LNCaP clone FGC (cell line): ENCODE measurements at regions not wholly inside any gene's neighbourhood (a gene's known extent, or its start where the extent isn't known, plus 50 kb on each side); places are given as distances from the start of the nearest gene placed in this dataset.

Experiments
- DNase-seq: peaks from one replicate; pipeline ENCODE4 v3.0.0-alpha.2; 2011; ENCODE audit warnings: low read depth
- H3K4me3 ChIP-seq: 2 replicates; pipeline ENCODE4 v1.5.1; 2011; ENCODE audit warnings: mild to moderate bottlenecking, low read depth, low read length, control low read depth
- TF ChIP-seq, protein P1 (sequence below): IDR thresholded peaks from 2 replicates; pipeline ENCODE4 v1.5.1; 2012; ENCODE audit warnings: mild to moderate bottlenecking; ENCODE audit not compliant: control insufficient read depth, insufficient read depth; ENCODE audit errors: extremely low read depth

DNA sequence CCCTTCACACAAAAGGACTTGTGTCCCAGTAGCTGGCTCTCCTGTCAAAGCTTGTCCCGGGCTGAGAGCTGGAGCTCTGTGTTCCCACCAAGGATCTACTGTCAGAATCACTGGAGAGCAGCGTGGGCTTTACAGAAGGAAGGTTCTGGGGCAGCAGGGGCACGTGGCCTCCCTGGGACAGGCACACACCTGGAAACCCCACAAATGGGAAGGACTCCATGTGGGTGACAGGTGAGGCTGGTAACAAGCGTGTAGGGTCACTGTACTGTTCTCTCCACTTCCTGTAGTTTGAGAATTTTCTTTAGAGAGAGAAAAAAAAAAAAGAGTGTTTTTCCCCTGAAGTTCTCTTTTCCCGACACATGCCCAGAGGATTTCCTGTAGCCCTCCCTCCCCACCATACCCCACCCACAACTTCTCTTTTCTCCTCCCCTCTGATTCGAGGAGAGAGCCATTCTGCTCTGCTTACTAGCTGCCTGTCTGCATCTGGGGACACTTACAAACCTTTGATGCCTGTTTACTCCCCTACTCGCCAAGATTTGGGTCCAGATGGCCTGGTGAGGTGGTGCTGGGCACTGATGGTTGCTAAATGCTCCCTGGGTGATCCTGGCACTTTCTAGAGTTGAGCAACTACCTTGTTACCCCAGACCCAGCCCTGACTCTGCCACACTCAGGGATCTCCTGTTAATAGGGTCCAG is 84.1 kb upstream of the SIRPA start:
- TF ChIP-seq, protein P1, sequence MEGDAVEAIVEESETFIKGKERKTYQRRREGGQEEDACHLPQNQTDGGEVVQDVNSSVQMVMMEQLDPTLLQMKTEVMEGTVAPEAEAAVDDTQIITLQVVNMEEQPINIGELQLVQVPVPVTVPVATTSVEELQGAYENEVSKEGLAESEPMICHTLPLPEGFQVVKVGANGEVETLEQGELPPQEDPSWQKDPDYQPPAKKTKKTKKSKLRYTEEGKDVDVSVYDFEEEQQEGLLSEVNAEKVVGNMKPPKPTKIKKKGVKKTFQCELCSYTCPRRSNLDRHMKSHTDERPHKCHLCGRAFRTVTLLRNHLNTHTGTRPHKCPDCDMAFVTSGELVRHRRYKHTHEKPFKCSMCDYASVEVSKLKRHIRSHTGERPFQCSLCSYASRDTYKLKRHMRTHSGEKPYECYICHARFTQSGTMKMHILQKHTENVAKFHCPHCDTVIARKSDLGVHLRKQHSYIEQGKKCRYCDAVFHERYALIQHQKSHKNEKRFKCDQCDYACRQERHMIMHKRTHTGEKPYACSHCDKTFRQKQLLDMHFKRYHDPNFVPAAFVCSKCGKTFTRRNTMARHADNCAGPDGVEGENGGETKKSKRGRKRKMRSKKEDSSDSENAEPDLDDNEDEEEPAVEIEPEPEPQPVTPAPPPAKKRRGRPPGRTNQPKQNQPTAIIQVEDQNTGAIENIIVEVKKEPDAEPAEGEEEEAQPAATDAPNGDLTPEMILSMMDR = no peak
- no peak for DNase-seq
- H3K4me3 ChIP-seq = no peak overlapping the region

DNA sequence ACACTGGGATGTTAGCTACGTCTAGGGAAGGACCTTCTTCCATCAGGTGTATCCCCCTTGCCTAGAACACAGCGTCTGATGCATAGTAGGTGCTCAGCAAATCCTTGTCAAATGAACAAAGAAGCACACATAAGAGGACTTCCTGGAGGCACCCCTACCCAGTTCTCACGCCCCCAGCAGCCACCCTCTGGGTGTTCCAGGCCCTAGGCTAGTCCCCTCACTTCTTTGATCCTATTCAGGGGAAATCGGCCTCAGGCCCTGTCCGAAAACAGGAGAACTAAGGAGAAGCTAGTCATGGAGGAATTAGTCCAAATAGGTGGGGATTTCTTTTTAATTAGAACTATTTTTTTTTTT is 84.7 kb upstream of the SIRPA start:
- no peak overlapping the region for H3K4me3 ChIP-seq
- DNase-seq = no peak
- TF ChIP-seq, protein P1 = no peak

DNA sequence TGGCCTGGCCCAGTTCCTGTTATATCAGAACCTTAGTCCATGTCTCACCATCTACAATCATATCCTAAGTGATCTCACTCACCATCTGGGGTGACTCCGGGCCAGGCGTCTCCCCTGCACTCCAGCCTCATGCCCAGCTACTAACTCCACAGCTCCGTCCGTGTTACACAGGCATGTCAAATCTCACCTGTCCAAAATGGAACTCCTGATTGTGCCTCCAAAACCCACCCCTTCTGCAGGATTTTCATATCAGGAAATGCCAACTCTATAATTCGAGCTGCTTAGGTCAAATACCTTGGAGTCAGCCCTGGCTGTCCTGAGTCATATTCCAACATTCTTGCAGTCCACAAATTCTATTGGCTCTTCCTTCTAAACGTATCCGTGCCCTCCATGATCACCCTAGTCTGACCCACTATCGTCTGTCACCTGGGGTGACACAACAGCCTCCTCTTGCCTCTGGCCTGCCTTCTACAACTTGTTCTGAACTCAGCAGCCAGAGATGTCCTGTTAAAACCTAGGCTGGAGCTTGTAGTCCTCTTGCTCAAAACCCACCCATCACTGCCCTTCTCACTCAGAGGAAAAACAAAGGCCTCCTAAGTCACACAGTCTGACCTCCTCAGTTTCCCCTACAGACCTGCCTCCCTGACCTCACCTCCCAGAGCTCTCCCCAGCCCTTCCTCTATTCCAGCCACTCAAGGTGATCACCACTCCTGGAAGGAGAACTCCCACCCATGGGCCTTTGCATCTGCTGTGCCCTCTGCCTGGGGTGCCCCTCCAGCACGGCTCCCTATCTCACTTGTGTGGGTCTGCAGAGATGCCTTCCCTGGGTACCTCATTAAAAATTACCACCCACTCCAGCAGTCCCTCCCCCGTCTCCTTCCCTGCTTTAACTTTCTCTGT is 85.3 kb upstream of the SIRPA start:
- no peak for DNase-seq
- TF ChIP-seq, protein P1 = no peak
- no peak overlapping the region for H3K4me3 ChIP-seq

DNA sequence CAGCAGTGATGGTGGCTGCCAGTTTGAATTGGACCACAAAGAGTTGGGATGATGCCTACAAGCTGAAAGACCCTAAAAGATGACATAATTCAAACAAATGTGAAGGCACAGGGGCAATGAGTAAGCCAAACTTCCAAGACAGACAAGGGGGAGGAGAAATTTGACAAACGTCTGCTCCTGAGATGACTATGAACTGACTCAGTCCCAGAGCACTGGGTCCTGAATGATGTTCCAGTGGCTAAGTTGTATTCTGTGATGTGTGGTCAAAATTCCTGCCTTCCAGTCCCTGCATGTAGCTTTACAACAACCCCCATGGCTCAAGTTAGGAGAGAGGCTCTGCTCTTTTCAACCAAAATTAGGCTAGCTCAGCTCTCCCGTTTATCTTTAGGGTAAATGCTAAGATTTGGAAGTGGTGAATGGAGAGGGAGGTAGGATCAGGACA is 86.1 kb upstream of the SIRPA start:
- TF ChIP-seq, protein P1 = no peak
- DNase-seq = no peak
- no peak overlapping the region for H3K4me3 ChIP-seq

DNA sequence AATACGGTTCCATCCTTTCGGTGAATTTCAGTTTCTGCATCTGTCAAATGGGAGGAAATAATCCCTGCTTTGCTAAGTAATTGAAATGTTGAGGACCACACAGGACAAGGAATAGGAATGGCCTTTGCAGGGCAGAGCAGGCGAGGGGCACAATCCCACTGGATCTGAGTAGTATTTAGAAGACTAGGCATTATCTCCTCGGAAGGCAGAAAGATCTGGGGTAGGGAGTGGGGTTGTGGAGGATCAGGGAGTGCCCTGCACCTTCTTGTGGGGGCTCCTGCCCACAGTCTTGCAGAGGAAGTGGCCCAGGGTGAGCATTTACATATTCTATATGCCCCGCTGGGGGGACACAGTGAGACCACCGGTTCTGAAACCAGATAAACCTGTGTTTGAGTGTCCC is 87.1 kb upstream of the SIRPA start:
- no peak for DNase-seq
- no peak overlapping the region for H3K4me3 ChIP-seq
- TF ChIP-seq, protein P1 = no peak

DNA sequence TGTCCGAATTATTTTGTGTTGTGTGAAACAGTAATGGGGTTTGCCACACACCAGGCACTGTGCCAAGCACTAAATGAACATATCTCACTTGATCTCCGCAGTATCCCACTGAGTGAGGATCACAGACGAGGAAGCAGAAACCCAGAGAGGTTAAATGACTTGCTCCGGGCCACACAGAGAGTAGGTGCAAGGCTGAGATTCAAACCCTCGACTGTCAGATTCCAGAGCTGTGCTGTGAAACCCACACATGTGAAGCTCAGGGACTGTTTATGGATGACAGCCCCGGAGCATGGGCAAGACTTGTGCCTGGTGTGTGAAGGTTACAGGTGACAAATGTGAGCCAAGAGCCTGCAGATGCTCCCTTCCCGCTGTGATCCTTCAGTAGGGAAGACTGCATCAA is 87.8 kb upstream of the SIRPA start:
- TF ChIP-seq, protein P1 = no peak
- H3K4me3 ChIP-seq = no peak overlapping the region
- no peak for DNase-seq
